ENCODE measurements at regions not wholly inside any gene's neighbourhood (a gene's known extent, or its start where the extent isn't known, plus 50 kb on each side); places are given as distances from the start of the nearest gene placed in this dataset.

DNA sequence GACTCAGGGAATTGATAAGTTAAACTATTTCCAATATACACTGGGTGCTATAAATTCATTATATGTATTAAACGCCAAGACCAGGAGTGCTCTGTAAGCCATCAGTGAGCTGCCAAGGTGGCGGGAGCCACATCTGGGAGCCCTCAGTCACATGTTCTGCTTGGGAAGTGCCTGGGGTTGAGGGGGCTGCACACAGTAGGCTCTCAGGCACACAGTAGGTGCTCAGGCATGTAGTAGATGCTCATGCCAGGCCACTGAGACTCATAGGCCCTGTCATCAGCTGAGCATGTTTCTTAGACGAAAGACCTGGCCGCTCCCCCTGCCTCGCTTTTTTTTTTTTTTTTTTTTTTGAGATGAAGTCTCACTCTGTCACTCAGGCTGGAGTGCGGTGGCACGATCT lies 83.3 kb upstream of the BHLHE23 start:
- TF ChIP-seq, protein P1, sequence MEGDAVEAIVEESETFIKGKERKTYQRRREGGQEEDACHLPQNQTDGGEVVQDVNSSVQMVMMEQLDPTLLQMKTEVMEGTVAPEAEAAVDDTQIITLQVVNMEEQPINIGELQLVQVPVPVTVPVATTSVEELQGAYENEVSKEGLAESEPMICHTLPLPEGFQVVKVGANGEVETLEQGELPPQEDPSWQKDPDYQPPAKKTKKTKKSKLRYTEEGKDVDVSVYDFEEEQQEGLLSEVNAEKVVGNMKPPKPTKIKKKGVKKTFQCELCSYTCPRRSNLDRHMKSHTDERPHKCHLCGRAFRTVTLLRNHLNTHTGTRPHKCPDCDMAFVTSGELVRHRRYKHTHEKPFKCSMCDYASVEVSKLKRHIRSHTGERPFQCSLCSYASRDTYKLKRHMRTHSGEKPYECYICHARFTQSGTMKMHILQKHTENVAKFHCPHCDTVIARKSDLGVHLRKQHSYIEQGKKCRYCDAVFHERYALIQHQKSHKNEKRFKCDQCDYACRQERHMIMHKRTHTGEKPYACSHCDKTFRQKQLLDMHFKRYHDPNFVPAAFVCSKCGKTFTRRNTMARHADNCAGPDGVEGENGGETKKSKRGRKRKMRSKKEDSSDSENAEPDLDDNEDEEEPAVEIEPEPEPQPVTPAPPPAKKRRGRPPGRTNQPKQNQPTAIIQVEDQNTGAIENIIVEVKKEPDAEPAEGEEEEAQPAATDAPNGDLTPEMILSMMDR (conservative IDR thresholded peaks at IDR 0.05; ENCODE audit: low read depth, low read length), result no peak
- no peak for TF ChIP-seq EZH2 (IDR thresholded peaks at IDR 0.05; ENCODE audit: borderline replicate concordance, low read depth, low read length, poor library complexity, severe bottlenecking)

Measured in A673 (cell line).